NCI-H1105 treated with DMSO at 0.1 percent for 48 hours (cell line): ENCODE measurements at regions not wholly inside any gene's neighbourhood (a gene's known extent, or its start where the extent isn't known, plus 50 kb on each side); places are given as distances from the start of the nearest gene placed in this dataset.
"Not testable (repeated sequence)": the region's sequence is repeated elsewhere in the genome, so short reads cannot be mapped to it uniquely, and the experiment has no call there.

ENCODE experiments used
- DNase-seq: peaks from one replicate; lab custom pipeline; 2025; lab: John Stamatoyannopoulos, UW

- DNase-seq: not testable (repeated sequence)
Measured at GRCh38 chr14:59006179-59006578, 182.3 kb upstream of the DAAM1 start.

- no peak for DNase-seq
Measured at GRCh38 chr14:59009967-59010366, 178.5 kb upstream of the DAAM1 start.

GRCh38 chr14:59013672-59014298 is 174.7 kb upstream of the DAAM1 start:
- no peak for DNase-seq

- no peak for DNase-seq
Measured at GRCh38 chr14:59015482-59015881, 173.0 kb upstream of the DAAM1 start.

GRCh38 chr14:59017285-59017965 is 171.0 kb upstream of the DAAM1 start:
- DNase-seq: no peak

- no peak for DNase-seq
Measured at GRCh38 chr14:59018460-59018859, 170.0 kb upstream of the DAAM1 start.

- no peak for DNase-seq
Measured at GRCh38 chr14:59018978-59019377, 169.5 kb upstream of the DAAM1 start.

GRCh38 chr14:59020382-59020781 is 168.1 kb upstream of the DAAM1 start:
- peak; percentile 34 for DNase-seq

GRCh38 chr14:59022144-59022543 is 166.3 kb upstream of the DAAM1 start:
- DNase-seq: no peak

- DNase-seq: no peak
Measured at GRCh38 chr14:59026081-59026480, 162.4 kb upstream of the DAAM1 start.

GRCh38 chr14:59026640-59027039 is 161.8 kb upstream of the DAAM1 start:
- not testable (repeated sequence) for DNase-seq

- peak; percentile 75 for DNase-seq
Measured at GRCh38 chr14:59028476-59029202, 159.8 kb upstream of the DAAM1 start.

- DNase-seq: no peak
Measured at GRCh38 chr14:59032826-59033225, 155.6 kb upstream of the DAAM1 start.

GRCh38 chr14:59036134-59036533 is 152.3 kb upstream of the DAAM1 start:
- DNase-seq: no peak

- no peak for DNase-seq
Measured at GRCh38 chr14:59037086-59037485, 151.4 kb upstream of the DAAM1 start.

- DNase-seq: no peak
Measured at GRCh38 chr14:59037620-59038019, 150.8 kb upstream of the DAAM1 start.

GRCh38 chr14:59038746-59039145 is 149.7 kb upstream of the DAAM1 start:
- no peak for DNase-seq

- no peak for DNase-seq
Measured at GRCh38 chr14:59041308-59041707, 147.2 kb upstream of the DAAM1 start.

- no peak for DNase-seq
Measured at GRCh38 chr14:59044707-59045106, 143.8 kb upstream of the DAAM1 start.

GRCh38 chr14:59046746-59047145 is 141.7 kb upstream of the DAAM1 start:
- DNase-seq: no peak

- DNase-seq: no peak
Measured at GRCh38 chr14:59055006-59055405, 133.5 kb upstream of the DAAM1 start.

- peak; percentile 69 for DNase-seq
Measured at GRCh38 chr14:59055439-59056045, 132.9 kb upstream of the DAAM1 start.

GRCh38 chr14:59057551-59057950 is 130.9 kb upstream of the DAAM1 start:
- no peak for DNase-seq
